ENCODE measurements at regions not wholly inside any gene's neighbourhood (a gene's known extent, or its start where the extent isn't known, plus 50 kb on each side); places are given as distances from the start of the nearest gene placed in this dataset.

DNA sequence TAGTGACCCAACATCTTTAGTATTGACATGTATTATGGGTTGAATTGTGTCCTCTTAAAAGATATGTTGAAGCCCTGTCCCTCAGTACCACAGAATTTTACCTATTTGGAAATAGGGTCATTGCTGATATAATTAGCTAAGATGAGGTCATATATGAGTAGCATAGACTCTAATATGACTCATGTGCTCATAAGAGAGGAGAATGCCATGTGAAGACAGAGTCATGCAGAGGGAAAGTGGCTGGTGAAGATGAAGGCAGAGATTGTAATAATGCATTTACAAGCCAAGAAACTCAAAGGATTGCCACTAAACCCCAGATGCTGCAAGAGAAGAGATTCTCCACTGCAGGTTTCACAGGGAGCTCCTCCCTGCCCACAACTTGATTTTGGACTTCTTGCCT, 496.4 kb downstream of the KIF20B start:
- H3K36me3 ChIP-seq (ENCODE audit: control insufficient read depth, insufficient read depth, low read length) = no peaks in the 10 kb centered on the region
- DNase-seq (ENCODE audit: low read depth, low spot score) (no peak), ATAC-seq (no peak)
- H3K27ac ChIP-seq (ENCODE audit: low read length) = no peak overlapping the region
- in situ Hi-C loops (cut with HindIII; ENCODE audit: low pct_unique_long_range_greater_than_20kb, low sequenced_read_pairs) (no loop called here), intact Hi-C loops (cut with micrococcal nuclease; ENCODE audit: unreplicated experiment) (no loop called here)
- POLR2A ChIA-PET = no interaction called here
- H3K9me3 ChIP-seq (ENCODE audit: control insufficient read depth, insufficient read depth, low read depth, low read length) = no peaks in the 10 kb centered on the region
- H3K27me3 ChIP-seq (ENCODE audit: control insufficient read depth, insufficient read depth, low read length) = no peaks in the 10 kb centered on the region
- no TSS peak for BruUV-seq (replicated peaks)
- CTCF ChIA-PET = no interaction called here
- no peaks in the 10 kb centered on the region for H3K4me1 ChIP-seq (ENCODE audit: control insufficient read depth, insufficient read depth, low read length)
- no peak overlapping the region for H3K4me3 ChIP-seq (ENCODE audit: low read depth in 2 of 2, low read length in 2 of 2)
- TF ChIP-seq POLR2AphosphoS5 (IDR thresholded peaks at IDR 0.05; ENCODE audit: low read depth, low read length) (no peak), CTCF (IDR thresholded peaks at IDR 0.05) (no peak), TCF7L2 (IDR thresholded peaks at IDR 0.05; ENCODE audit: low read depth, low read length) (no peak), SIN3A (IDR thresholded peaks at IDR 0.05; ENCODE audit: borderline replicate concordance, insufficient read depth, low read depth, low read length) (no peak), REST (IDR thresholded peaks at IDR 0.05; ENCODE audit: insufficient read depth in 1 of 2, low read depth in 2 of 2, low read length in 1 of 2) (no peak)

- H3K27me3 ChIP-seq (ENCODE audit: control insufficient read depth, insufficient read depth, low read length) = no peaks in the 10 kb centered on the region
- intact Hi-C loops (cut with micrococcal nuclease; ENCODE audit: unreplicated experiment) = no loop called here
- DNase-seq (ENCODE audit: low read depth, low spot score) (no peak), ATAC-seq (no peak)
- H3K9me3 ChIP-seq (ENCODE audit: control insufficient read depth, insufficient read depth, low read depth, low read length) = no peaks in the 10 kb centered on the region
- H3K27ac ChIP-seq (ENCODE audit: low read length) = no peak overlapping the region
- in situ Hi-C loops (cut with HindIII; ENCODE audit: low pct_unique_long_range_greater_than_20kb, low sequenced_read_pairs) = no loop called here
- no peak overlapping the region for H3K4me3 ChIP-seq (ENCODE audit: low read depth in 2 of 2, low read length in 2 of 2)
- no peaks in the 10 kb centered on the region for H3K36me3 ChIP-seq (ENCODE audit: control insufficient read depth, insufficient read depth, low read length)
- no TSS peak for BruUV-seq (replicated peaks)
- ChIA-PET CTCF (no interaction called here), POLR2A (no interaction called here)
- no peaks in the 10 kb centered on the region for H3K4me1 ChIP-seq (ENCODE audit: control insufficient read depth, insufficient read depth, low read length)
- TF ChIP-seq REST (IDR thresholded peaks at IDR 0.05; ENCODE audit: insufficient read depth in 1 of 2, low read depth in 2 of 2, low read length in 1 of 2) (no peak), POLR2AphosphoS5 (IDR thresholded peaks at IDR 0.05; ENCODE audit: low read depth, low read length) (no peak), TCF7L2 (IDR thresholded peaks at IDR 0.05; ENCODE audit: low read depth, low read length) (no peak), CTCF (IDR thresholded peaks at IDR 0.05) (no peak), SIN3A (IDR thresholded peaks at IDR 0.05; ENCODE audit: borderline replicate concordance, insufficient read depth, low read depth, low read length) (no peak)
Observed at GRCh38 chr10:90199093-90199492, 497.7 kb downstream of the KIF20B start.

Data from Panc1 (cell line).